ENCODE measurements at regions not wholly inside any gene's neighbourhood (a gene's known extent, or its start where the extent isn't known, plus 50 kb on each side); places are given as distances from the start of the nearest gene placed in this dataset.

DNA sequence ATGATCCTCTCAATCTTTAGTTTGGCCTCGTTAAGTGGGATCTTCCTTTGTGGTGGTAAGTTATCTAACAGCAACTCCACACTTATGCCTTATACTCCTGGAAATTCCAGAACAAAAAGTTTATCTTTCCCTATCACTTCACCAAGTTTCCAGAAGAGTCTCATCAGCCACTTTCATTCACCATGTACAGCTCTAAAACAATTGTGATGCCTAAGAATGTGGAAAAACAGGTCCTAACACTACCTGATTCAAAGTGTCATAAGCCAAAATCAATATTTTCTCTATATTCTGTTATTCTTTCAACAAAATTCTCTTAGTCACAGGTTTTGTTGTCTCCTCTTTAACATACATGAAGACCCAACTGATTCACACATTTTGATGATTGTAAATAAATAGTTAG lies 342.4 kb upstream of the TYRP1 start:
- TF ChIP-seq, protein P1, sequence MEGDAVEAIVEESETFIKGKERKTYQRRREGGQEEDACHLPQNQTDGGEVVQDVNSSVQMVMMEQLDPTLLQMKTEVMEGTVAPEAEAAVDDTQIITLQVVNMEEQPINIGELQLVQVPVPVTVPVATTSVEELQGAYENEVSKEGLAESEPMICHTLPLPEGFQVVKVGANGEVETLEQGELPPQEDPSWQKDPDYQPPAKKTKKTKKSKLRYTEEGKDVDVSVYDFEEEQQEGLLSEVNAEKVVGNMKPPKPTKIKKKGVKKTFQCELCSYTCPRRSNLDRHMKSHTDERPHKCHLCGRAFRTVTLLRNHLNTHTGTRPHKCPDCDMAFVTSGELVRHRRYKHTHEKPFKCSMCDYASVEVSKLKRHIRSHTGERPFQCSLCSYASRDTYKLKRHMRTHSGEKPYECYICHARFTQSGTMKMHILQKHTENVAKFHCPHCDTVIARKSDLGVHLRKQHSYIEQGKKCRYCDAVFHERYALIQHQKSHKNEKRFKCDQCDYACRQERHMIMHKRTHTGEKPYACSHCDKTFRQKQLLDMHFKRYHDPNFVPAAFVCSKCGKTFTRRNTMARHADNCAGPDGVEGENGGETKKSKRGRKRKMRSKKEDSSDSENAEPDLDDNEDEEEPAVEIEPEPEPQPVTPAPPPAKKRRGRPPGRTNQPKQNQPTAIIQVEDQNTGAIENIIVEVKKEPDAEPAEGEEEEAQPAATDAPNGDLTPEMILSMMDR (IDR thresholded peaks at IDR 0.05) = no peak
- no peak for TF ChIP-seq POLR2A (IDR thresholded peaks at IDR 0.05)
- no peak for TF ChIP-seq EP300 (IDR thresholded peaks at IDR 0.05)
- no peak for TF ChIP-seq POLR2AphosphoS5 (IDR thresholded peaks at IDR 0.05)

Measured in suprapubic skin (tissue), 4 donors.